Chondrocyte (in vitro differentiated cells): ENCODE measurements at regions not wholly inside any gene's neighbourhood (a gene's known extent, or its start where the extent isn't known, plus 50 kb on each side); places are given as distances from the start of the nearest gene placed in this dataset.

Experiments
- DNase-seq: peaks from one replicate; pipeline ENCODE4 v3.0.0; 2021; ENCODE audit warnings: mixed read lengths, low spot score
- H3K27ac Mint-ChIP-seq: one replicate; pipeline ENCODE4 v1.8.0; 2021; ENCODE audit warnings: mild to moderate bottlenecking, moderate library complexity, mixed read lengths; ENCODE audit not compliant: unreplicated experiment
- H3K27me3 Mint-ChIP-seq: 2 replicates; pipeline ENCODE4 v1.8.0; 2021; ENCODE audit warnings: low read depth, mixed read lengths
- H3K36me3 Mint-ChIP-seq: 2 replicates; pipeline ENCODE4 v1.8.0; 2021; ENCODE audit warnings: low read depth, mixed read lengths
- H3K4me1 Mint-ChIP-seq: 2 replicates; pipeline ENCODE4 v1.8.0; 2021; ENCODE audit warnings: low read depth, mild to moderate bottlenecking, mixed read lengths
- H3K4me3 Mint-ChIP-seq: one replicate; pipeline ENCODE4 v1.8.0; 2021; ENCODE audit warnings: mild to moderate bottlenecking, moderate library complexity, mixed read lengths; ENCODE audit not compliant: unreplicated experiment
- H3K9me3 Mint-ChIP-seq: 2 replicates; pipeline ENCODE4 v1.8.0; 2021; ENCODE audit warnings: low read depth, mixed read lengths
- TF ChIP-seq, protein P1 (sequence below): fragments of 200-600 bp; sonication (generic); IDR thresholded peaks from 2 replicates; pipeline ENCODE4 v1.5.0; 2021; ENCODE audit warnings: antibody characterized with exemption, mild to moderate bottlenecking, moderate library complexity

DNA sequence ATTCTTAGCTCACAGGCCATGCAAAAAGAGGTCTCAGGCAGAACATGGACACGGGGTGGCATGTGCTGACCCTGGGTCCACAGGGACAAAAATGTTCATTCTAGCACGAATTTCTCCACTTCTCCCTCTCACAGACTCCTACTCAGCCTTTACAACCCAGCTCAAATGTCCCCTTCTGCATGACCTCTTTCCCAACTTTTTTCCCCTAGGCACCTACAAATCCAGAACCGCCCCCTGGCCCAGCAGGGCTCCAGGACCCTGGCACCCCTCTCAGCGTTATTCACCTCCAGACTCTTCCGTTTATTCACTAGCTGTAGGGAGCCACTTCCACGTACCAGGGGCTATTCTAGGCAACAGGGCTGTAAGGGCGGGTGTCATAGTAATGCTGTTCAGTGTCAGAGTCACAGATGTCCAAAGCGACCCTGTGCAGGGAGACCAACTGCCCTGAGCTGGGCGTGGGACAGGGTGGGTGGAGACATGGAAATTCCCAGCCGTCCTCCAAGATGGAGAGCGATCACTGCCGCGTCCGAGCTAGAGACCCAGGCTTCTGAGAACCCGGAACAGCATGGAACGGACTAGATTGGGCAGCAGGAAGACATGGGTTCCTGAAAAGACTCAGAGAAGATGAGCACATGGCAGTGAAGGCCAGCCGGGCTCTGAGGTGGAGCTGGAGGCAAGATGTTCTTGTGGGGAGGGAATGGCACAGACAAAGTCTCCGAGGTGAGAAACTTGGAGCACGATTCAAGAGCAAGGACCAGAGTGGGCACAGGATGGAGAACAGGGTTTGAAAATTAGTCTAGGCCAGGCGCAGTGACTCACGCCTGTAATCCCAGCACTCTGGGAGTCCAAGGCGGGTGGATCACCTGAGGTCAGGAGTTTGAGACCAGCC lies 274.9 kb upstream of the RTL1 start:
- TF ChIP-seq, protein P1, sequence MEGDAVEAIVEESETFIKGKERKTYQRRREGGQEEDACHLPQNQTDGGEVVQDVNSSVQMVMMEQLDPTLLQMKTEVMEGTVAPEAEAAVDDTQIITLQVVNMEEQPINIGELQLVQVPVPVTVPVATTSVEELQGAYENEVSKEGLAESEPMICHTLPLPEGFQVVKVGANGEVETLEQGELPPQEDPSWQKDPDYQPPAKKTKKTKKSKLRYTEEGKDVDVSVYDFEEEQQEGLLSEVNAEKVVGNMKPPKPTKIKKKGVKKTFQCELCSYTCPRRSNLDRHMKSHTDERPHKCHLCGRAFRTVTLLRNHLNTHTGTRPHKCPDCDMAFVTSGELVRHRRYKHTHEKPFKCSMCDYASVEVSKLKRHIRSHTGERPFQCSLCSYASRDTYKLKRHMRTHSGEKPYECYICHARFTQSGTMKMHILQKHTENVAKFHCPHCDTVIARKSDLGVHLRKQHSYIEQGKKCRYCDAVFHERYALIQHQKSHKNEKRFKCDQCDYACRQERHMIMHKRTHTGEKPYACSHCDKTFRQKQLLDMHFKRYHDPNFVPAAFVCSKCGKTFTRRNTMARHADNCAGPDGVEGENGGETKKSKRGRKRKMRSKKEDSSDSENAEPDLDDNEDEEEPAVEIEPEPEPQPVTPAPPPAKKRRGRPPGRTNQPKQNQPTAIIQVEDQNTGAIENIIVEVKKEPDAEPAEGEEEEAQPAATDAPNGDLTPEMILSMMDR: no peak
- Mint-ChIP-seq H3K9me3 (peaks cover 14% of the 10 kb centered on the region), H3K4me1 (no peaks in the 10 kb centered on the region), H3K4me3 (no peak overlapping the region), H3K27ac (no peak overlapping the region), H3K27me3 (no peaks in the 10 kb centered on the region), H3K36me3 (peaks cover 2% of the 10 kb centered on the region)
- DNase-seq: peak; percentile 44

DNA sequence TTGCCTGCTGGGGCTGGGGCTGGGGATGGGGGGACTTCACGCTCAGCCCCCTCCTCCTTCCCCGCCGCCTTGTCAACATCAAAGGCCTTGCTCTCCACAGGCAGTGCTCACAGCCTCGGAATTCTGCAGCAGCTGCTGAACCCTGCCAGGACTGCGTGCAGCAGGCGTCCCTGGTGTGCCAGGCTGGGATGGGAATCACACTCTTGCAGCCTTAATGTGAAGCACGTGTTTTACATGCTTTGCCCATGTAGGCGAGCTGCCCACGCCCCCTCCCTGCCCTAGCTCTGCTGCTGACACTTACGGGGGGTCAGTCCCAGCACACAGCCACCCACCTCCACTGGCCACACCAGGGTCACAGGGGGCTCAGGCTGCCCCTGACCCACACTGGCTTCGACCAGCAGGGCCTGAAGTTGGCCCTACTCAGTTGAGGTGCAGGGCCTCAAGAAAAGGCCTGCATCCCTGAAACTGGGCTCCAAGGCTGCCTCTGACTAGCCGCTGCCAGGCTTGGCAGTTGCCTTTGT lies 276.2 kb upstream of the RTL1 start:
- H3K4me1 Mint-ChIP-seq: no peaks in the 10 kb centered on the region

DNA sequence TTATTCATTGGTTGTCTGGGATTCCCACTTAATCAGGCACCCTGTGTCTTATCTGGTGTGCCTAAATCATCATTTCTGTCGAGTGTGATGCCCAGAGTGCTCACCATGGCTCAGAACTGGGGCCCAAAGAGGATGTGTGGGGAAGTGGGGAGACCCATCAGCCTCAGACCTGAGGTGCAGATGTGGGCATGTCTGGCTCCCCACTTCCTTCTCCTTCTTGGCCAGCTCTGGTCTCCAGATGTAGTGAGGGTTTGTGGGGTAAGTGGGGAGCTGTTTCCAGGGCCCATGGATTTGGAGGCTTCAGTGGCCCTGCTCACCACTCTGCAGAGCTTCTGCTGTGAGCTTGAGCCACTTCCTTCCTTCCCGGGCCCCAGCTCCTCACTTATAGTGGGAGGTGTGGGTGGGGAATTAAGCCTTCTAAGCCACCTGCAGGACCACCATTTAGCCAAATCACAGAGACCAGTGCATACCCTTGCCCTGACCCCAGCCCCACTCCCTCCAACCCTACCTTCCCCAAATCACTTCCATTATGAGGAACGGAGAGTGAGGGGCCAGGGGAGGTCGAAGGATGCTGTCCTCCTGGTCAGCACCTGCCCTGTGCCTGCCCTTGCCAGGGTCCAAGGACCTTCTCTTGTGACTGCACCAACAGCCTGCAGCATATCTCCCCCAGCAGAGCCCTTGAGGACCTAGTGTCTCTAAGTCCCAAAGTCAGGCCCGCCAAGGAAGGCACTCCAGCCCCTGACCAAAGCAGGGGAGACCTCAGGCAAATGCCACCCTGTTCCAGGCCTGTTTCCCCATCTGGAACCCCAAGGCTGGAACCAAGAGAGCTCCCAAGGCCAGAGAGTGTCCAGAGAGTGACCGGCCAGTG lies 278.2 kb upstream of the RTL1 start:
- Mint-ChIP-seq H3K4me3 (no peak overlapping the region), H3K27me3 (peaks cover 10% of the 10 kb centered on the region), H3K4me1 (no peaks in the 10 kb centered on the region), H3K36me3 (peaks cover 2% of the 10 kb centered on the region), H3K9me3 (peaks cover 12% of the 10 kb centered on the region), H3K27ac (no peak overlapping the region)
- DNase-seq: peak; percentile 51
- TF ChIP-seq, protein P1: no peak

More for the DNA sequence above, 276.2 kb upstream of the RTL1 start:
- Mint-ChIP-seq H3K27me3 (peaks cover 4% of the 10 kb centered on the region), H3K9me3 (peaks cover 12% of the 10 kb centered on the region), H3K36me3 (peaks cover 2% of the 10 kb centered on the region), H3K27ac (no peak overlapping the region), H3K4me3 (no peak overlapping the region)
- TF ChIP-seq, protein P1: no peak
- DNase-seq: peak; percentile 86

DNA sequence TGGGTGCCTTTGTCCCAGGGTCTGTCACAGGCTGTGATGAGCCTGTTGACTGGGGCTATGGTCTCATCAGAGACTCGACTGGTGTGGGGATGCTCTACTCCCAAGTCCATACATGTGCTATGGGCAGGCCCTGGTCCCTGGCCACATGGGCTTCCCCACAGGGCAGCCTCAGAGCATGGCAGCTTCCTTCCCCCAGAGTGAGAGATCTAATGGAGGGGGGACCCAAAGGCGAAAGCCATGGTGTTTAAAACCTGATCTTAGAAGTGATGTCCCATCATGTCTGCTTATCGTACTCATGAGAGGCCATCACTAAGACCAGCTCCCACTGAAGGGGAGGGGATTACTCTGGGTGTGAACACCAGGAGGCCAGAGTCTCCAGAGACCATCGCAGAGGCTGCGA lies 279.0 kb upstream of the RTL1 start:
- DNase-seq: no peak
- TF ChIP-seq, protein P1: no peak
- no peaks in the 10 kb centered on the region for H3K4me1 Mint-ChIP-seq
- no peak overlapping the region for H3K4me3 Mint-ChIP-seq
- peaks cover 10% of the 10 kb centered on the region for H3K27me3 Mint-ChIP-seq
- no peak overlapping the region for H3K27ac Mint-ChIP-seq
- H3K36me3 Mint-ChIP-seq: peaks cover 2% of the 10 kb centered on the region
- H3K9me3 Mint-ChIP-seq: peaks cover 12% of the 10 kb centered on the region
